ENCODE measurements at regions not wholly inside any gene's neighbourhood (a gene's known extent, or its start where the extent isn't known, plus 50 kb on each side); places are given as distances from the start of the nearest gene placed in this dataset.
"Not testable (repeated sequence)": the region's sequence is repeated elsewhere in the genome, so short reads cannot be mapped to it uniquely, and the experiment has no call there.

- intact Hi-C loops (cut with DNase I) = no loop called here
- Histone ChIP-seq H3K27ac (no peak overlapping the region), H3K9me3 (no peaks in the 10 kb centered on the region), H3K4me3 (no peak overlapping the region), H3K36me3 (no peaks in the 10 kb centered on the region), H3K4me1 (no peaks in the 10 kb centered on the region), H3K27me3 (peaks cover 3% of the 10 kb centered on the region)
- no peak for DNase-seq
- TF ChIP-seq, protein P1, sequence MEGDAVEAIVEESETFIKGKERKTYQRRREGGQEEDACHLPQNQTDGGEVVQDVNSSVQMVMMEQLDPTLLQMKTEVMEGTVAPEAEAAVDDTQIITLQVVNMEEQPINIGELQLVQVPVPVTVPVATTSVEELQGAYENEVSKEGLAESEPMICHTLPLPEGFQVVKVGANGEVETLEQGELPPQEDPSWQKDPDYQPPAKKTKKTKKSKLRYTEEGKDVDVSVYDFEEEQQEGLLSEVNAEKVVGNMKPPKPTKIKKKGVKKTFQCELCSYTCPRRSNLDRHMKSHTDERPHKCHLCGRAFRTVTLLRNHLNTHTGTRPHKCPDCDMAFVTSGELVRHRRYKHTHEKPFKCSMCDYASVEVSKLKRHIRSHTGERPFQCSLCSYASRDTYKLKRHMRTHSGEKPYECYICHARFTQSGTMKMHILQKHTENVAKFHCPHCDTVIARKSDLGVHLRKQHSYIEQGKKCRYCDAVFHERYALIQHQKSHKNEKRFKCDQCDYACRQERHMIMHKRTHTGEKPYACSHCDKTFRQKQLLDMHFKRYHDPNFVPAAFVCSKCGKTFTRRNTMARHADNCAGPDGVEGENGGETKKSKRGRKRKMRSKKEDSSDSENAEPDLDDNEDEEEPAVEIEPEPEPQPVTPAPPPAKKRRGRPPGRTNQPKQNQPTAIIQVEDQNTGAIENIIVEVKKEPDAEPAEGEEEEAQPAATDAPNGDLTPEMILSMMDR (IDR thresholded peaks at IDR 0.05) = no peak
- no peak for ATAC-seq
These were observed 92.1 kb downstream of the ZNF467 start for GRCh38 chr7:149681274-149681673.

DNA sequence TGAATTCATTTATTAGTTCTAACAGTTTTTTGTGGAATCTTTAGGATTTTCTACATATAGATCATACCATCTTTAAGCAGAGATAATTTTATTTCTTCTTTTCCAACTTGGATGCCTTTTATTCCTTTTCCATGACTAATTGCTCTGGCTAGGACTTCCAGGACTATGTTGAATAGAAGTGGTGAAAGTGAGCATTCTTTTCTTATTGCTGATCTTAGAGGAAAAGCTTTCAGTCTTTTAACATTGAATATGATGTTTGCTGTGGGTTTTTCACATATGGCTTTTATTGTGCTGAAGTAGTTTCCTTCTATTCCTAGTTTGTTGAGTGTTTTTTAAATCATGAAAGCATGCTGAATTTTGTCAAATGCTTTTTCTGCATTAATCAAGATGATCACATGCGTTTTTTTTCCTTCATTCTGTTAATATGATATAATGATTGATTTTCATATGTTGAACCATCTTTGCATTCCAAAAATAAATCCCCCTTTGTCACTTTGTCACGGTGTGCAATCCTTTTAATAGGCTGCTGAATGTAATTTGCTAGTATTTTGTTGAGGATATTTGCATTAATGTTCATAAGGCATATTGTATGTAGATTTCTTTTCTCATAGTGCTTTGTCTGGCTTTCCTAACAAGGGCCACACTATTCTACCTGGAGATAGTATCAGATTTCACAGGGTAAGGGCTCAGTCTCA lies 92.9 kb downstream of the ZNF467 start:
- Histone ChIP-seq H3K27ac (no peak overlapping the region), H3K36me3 (no peaks in the 10 kb centered on the region), H3K27me3 (peaks cover 3% of the 10 kb centered on the region), H3K9me3 (no peaks in the 10 kb centered on the region), H3K4me1 (no peaks in the 10 kb centered on the region), H3K4me3 (no peak overlapping the region)
- no peak for DNase-seq
- TF ChIP-seq, protein P1 (IDR thresholded peaks at IDR 0.05) = no peak
- no peak for ATAC-seq
- intact Hi-C loops (cut with DNase I) = no loop called here

GRCh38 chr7:149674728-149675385 lies 98.5 kb downstream of the ZNF467 start:
- H3K27ac ChIP-seq; intact Hi-C loops (cut with DNase I); DNase-seq: not testable (repeated sequence)

DNA sequence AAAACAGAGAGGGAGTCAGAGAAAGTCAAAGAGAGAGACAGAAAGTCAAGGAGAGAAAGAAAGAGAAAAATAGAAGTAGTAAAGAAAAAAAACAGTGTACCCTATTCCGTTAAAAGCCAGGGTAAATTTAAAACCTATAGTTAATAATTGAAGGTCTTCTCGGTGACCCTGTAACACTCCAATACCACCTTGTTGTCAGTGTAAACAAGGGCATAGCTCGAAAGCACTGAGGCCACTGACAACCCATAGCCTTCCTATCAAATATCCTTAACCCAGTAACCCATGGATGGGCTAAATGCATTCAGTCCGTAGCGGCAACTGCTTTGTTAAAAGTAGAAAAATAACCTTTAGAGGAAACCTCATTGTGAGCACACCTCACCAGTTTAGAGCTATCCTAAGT lies 100.4 kb downstream of the ZNF467 start:
- intact Hi-C loops (cut with DNase I) = no loop called here
- Histone ChIP-seq H3K27ac (no peak overlapping the region), H3K4me1 (no peaks in the 10 kb centered on the region), H3K36me3 (no peaks in the 10 kb centered on the region), H3K4me3 (no peak overlapping the region), H3K27me3 (no peaks in the 10 kb centered on the region), H3K9me3 (no peaks in the 10 kb centered on the region)
- DNase-seq (no peak), ATAC-seq (no peak)
- TF ChIP-seq, protein P1 (IDR thresholded peaks at IDR 0.05) = no peak

More at GRCh38 chr7:149674728-149675385, 98.5 kb downstream of the ZNF467 start:
- H3K4me1 ChIP-seq, H3K4me3 ChIP-seq, ATAC-seq, H3K36me3 ChIP-seq, H3K27me3 ChIP-seq, H3K9me3 ChIP-seq: not testable (repeated sequence)

- ATAC-seq (no peak), DNase-seq (no peak)
- no peaks in the 10 kb centered on the region for H3K36me3 ChIP-seq
- H3K9me3 ChIP-seq = no peaks in the 10 kb centered on the region
- intact Hi-C loops (cut with DNase I) = no loop called here
- TF ChIP-seq, protein P1 (IDR thresholded peaks at IDR 0.05) = no peak
- no peaks in the 10 kb centered on the region for H3K4me1 ChIP-seq
- no peak overlapping the region for H3K27ac ChIP-seq
- H3K27me3 ChIP-seq = no peaks in the 10 kb centered on the region
- no peak overlapping the region for H3K4me3 ChIP-seq
These were observed 103.1 kb downstream of the ZNF467 start for GRCh38 chr7:149670288-149670687.

DNA sequence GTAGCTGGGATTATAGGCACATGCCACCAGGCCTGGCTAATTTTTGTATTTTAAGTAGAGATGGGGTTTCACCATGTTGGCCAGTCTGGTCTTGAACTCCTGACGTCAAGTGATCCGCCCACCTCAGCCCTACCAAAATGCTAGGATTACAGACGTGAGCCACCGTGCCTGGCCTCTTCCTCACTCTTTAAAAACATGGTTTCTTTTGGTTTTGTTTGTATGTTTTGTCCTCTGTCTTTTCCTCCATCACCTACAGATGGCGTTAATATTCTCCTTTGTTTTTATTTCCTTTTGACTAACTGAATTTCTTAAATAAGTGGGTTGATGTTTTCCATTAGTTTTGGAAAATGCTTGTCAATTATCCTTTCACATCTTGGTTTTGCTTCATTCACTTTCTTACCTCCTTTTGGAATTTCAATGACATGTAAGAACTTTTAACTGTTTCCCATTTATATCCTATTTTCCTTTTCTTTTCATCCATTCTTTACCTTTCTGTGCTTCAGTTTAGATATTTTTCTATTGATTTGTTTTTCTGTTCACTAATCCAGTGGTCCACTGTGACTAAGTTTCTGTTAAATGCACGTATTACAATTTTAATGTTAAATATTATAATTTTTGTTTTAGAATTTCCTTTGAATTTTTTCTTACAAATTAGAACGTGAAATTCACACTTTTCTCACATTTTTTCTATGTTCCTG lies 104.1 kb downstream of the ZNF467 start:
- intact Hi-C loops (cut with DNase I) = no loop called here
- Histone ChIP-seq H3K9me3 (no peaks in the 10 kb centered on the region), H3K4me1 (no peaks in the 10 kb centered on the region), H3K4me3 (no peak overlapping the region), H3K27ac (no peak overlapping the region), H3K27me3 (no peaks in the 10 kb centered on the region), H3K36me3 (no peaks in the 10 kb centered on the region)
- DNase-seq (no peak), ATAC-seq (no peak)
- TF ChIP-seq, protein P1 (IDR thresholded peaks at IDR 0.05) = peak; percentile 43
